SKM-1 (cell line): ENCODE measurements at regions not wholly inside any gene's neighbourhood (a gene's known extent, or its start where the extent isn't known, plus 50 kb on each side); places are given as distances from the start of the nearest gene placed in this dataset.

Source experiments
- DNase-seq: peaks from one replicate; lab custom pipeline; 2025; ENCODE audit not compliant: unreplicated experiment; lab: John Stamatoyannopoulos, UW

GRCh38 chr5:116650544-116650943, 75.9 kb upstream of the SEMA6A start:
- no peak for DNase-seq

DNA sequence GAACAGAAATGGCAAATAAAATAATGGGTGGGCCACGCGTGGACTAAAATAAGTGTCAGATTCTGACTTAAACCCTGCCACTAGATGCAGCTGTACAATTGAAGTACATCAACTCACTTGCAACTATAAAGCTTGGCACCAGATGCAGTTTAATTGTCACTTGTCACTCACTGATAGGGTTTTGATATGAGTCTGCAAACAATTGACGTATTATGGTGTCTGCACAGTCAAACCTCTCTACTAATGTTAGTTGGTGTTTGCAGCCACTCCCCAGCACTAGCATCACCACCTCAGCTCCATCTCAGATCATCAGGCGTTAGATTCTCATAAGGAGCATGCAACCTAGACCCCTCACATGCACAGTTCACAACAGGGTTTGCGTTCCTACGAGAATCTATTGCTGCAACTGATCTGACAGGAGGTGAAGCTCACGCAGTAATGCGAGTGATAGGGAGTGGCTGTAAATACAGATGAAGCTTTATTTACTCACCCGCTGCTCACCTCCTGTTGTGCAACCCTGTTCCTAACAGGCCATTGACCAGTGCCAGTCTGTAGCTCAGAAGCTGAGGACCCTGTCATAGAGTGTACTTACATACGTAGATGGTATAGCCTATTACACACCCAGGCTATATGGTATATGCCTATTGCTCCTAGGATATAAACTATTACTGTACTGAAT, 72.1 kb upstream of the SEMA6A start:
- DNase-seq: no peak

- no peak for DNase-seq
Observed at GRCh38 chr5:116645627-116646026, 71.0 kb upstream of the SEMA6A start.

DNA sequence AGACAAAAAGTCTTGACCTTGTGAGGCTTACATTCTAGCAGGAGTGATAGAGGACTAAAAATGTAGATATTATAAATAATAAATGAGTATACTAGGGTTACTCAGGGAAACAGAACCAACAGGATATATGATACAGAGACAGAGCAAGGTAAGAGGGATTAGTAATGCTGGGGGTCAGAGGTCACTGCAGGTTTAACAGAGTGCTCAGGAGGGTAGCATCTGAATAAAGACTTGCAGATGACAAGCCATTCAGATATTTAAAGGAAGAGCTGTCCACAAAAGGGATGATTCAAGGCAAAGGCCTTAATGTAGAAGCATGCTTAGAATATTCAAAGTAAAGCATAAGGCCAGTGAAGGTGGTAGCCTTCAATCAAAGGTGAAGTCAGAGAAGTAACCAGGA, 65.6 kb upstream of the SEMA6A start:
- DNase-seq: no peak

DNA sequence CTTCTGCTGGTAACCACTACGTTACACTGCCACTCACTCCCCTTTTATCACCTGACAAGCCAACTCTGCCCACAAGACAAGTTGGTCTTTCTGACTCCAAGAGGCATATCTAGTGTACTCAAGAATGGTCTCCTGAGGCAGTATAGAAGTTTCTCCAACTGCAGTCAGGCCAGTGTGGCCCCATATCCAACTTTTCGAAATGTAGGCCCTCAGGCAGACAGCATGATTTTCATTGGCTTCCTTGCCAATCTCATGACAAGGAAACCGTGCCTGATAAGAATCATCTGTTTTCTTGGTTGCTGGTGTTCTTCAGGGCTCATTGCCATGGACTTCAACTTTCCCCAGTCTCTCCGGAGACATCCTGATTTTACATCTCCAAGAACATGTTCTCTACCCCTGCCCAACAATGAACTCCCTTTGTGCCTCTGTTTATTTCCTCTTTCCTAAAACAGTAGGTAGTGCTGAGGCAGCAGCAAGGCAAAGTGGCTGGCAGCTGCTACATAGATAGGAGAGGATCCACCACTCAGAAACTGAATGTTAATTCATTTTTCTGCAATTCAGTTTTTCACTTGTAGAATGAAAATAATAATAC, 62.6 kb upstream of the SEMA6A start:
- DNase-seq: no peak

- DNase-seq: no peak
Observed at GRCh38 chr5:116632890-116633289, 58.3 kb upstream of the SEMA6A start.

GRCh38 chr5:116631147-116631546, 56.5 kb upstream of the SEMA6A start:
- DNase-seq: no peak

- DNase-seq: no peak
Observed at GRCh38 chr5:116629168-116629567, 54.5 kb upstream of the SEMA6A start.

DNA sequence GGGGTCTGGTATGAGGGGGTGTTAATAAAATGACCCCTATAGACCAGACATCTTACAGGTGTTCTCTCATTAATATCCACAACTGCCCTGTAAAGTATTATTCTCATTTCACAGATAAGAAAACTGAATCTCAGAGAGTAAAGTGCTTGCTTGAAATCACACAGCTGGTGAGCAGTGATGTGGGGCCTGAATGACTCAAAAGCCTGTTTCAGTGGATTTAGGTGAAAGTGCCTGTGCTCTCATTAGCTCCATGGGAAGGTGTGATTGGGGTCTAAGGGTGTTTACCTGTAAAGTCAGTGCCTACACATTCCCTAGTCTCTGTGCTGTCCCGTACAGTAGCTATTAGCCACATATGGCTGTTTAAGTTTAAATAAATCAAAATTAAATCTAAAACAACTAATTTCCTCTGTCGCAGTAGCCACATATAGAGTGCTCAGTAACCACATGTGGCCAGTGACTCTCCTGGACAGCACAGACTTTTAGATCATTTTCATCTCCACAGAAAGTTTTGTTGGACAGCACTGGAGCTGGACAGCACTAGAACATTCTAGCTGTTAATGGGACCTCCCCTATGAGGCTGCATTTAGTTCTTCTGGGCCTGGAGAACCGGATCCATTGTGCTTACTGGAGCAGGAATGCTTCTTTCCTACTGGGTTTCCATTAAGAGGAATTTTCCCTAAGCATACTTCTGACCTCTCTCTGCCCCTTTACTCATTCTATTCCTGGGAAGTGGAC, 52.5 kb upstream of the SEMA6A start:
- no peak for DNase-seq

DNA sequence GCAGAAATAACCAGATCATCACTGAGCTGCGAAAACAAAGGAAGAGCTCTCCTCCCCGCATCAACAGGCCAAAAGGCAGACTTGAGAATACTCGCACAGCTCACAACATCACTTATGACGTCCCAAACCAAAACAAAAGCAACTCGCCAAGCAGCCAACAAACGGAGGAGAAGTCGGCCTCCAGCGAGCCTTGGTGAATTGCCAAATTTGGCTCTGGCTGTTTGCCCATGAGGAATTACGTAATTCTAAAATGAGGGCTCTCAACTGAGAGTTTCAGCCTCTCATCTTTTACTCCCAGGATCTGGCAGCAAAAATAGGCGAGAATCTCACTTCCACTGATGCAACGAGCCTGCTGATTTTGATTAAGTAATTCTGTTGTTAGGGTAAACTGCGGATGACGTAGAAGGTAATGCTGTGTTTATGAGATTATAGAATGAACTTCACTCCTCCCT, 51.7 kb upstream of the SEMA6A start:
- DNase-seq: no peak
